K562 (cell line): ENCODE measurements at regions not wholly inside any gene's neighbourhood (a gene's known extent, or its start where the extent isn't known, plus 50 kb on each side); places are given as distances from the start of the nearest gene placed in this dataset.

Source experiments
- ASH1L ChIP-seq: fragments of 450-650 bp; IDR thresholded peaks from 2 replicates; pipeline ENCODE4 v1.6.1; 2018; ENCODE audit warnings: borderline replicate concordance, mild to moderate bottlenecking, low read depth; ENCODE audit not compliant: partially characterized antibody
- CUX1 ChIP-seq: fragments of 200-800 bp; sonication (Bioruptor generic); IDR thresholded peaks from 2 replicates; pipeline ENCODE4 v1.6.1; 2016; ENCODE audit warnings: missing genetic modification characterization, missing compliant biosample characterization
- EWSR1 ChIP-seq: fragments of 450-650 bp; IDR thresholded peaks from 2 replicates; pipeline ENCODE4 v1.6.1; 2018; ENCODE audit warnings: borderline replicate concordance, mild to moderate bottlenecking, low read depth, moderate library complexity; ENCODE audit not compliant: partially characterized antibody
- NEUROD1 ChIP-seq: fragments of 150-350 bp; IDR thresholded peaks from 2 replicates; pipeline ENCODE4 v1.6.1; 2014; ENCODE audit warnings: borderline replicate concordance, low read length, low read depth; ENCODE audit not compliant: partially characterized antibody
- POLR2AphosphoS5 ChIP-seq: IDR thresholded peaks from 2 replicates; pipeline ENCODE4 v1.6.1; 2011; ENCODE audit warnings: mild to moderate bottlenecking, low read depth, low read length, moderate library complexity; ENCODE audit not compliant: control insufficient read depth, insufficient read depth
- RAD21 ChIP-seq, 2 experiments: fragments of 250-450 bp in 1 of 2; fragments of 450-650 bp in 1 of 2; sonication (Bioruptor Pico) in 1 of 2; formaldehyde crosslinking in 1 of 2; IDR thresholded peaks in 1 of 2; conservative IDR thresholded peaks in 1 of 2; 2 replicates each; pipeline versions ENCODE4 v1.4.0 to v1.8.0; 2020 to 2022; ENCODE audit warnings: mild to moderate bottlenecking in 2 of 2, moderate library complexity in 1 of 2
- TRIM28 ChIP-seq: fragments of 450-650 bp; IDR thresholded peaks from 2 replicates; pipeline ENCODE4 v1.6.1; 2017
- ZNF77 ChIP-seq: fragments of 250-450 bp; sonication (Bioruptor Pico); IDR thresholded peaks from 2 replicates; pipeline ENCODE4 v1.5.0; 2020
- TF ChIP-seq, protein P1 (sequence below): sonication (generic); formaldehyde crosslinking; IDR thresholded peaks from 2 replicates; pipeline ENCODE4 v1.8.1; 2023; ENCODE audit warnings: mild to moderate bottlenecking, missing genetic modification reagents
- TF ChIP-seq, protein P2 (sequence below): fragments of 250-450 bp; sonication (Bioruptor Pico); IDR thresholded peaks from 2 replicates; pipeline ENCODE4 v1.5.0; 2021

DNA sequence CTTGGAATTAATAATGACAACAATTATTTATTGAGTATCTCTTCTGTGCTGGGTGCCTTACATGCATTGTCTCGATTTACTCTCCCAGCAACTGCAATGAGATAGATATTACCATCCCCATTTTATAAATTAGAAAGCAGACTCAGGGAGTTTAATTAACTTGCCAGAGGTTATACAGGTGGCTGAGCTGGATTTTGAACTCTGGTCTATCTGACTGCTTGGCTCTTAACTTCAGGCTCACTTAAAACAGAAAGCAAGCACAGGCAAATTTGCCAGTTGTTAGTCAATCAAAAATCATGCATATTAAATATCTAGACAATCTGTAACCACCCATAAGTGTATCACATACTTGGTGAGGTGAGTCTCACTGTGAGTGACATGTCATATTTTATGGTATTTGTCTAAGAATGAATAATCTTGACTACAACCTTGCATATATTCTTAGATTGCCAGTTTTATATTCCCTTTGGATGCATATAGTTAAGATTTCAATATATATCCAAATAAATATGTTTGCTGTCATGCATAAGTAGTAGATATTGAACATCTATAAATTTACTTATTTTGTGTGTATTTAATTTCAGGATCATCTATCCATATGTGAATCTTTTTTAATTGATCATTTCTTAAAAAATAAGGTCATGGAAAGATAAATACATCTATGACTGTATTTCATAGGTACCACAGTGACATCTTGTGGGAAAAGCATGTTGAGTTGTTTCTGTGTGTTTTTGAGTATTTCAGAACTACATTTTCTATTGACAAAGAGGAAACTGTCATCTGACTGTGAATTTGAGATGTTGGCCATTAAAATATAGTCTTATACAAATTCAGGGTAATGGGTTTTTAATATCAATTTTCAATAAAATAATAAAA, 112.0 kb upstream of the ARHGAP42 start (continued):
- TF ChIP-seq CUX1 (CRISPR knock-in tag) (no peak), POLR2AphosphoS5 (no peak), RAD21 (CRISPR knock-in tag; conservative IDR thresholded peaks at IDR 0.05 in 1 of 2, IDR thresholded peaks at IDR 0.05 in 1 of 2) (peak; percentile 47 to 49), EWSR1 (no peak), NEUROD1 (no peak), ASH1L (no peak), TRIM28 (no peak), ZNF77 (CRISPR knock-in tag) (no peak)
- TF ChIP-seq, protein P1, sequence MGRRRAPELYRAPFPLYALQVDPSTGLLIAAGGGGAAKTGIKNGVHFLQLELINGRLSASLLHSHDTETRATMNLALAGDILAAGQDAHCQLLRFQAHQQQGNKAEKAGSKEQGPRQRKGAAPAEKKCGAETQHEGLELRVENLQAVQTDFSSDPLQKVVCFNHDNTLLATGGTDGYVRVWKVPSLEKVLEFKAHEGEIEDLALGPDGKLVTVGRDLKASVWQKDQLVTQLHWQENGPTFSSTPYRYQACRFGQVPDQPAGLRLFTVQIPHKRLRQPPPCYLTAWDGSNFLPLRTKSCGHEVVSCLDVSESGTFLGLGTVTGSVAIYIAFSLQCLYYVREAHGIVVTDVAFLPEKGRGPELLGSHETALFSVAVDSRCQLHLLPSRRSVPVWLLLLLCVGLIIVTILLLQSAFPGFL (CRISPR knock-in tag) = no peak
- TF ChIP-seq, protein P2, sequence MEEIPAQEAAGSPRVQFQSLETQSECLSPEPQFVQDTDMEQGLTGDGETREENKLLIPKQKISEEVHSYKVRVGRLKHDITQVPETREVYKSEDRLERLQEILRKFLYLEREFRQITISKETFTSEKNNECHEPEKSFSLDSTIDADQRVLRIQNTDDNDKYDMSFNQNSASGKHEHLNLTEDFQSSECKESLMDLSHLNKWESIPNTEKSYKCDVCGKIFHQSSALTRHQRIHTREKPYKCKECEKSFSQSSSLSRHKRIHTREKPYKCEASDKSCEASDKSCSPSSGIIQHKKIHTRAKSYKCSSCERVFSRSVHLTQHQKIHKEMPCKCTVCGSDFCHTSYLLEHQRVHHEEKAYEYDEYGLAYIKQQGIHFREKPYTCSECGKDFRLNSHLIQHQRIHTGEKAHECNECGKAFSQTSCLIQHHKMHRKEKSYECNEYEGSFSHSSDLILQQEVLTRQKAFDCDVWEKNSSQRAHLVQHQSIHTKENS = no peak
